Stimulated activated naive B cell treated with anti-CD40 and anti-IgM and Interleukin-4, amounts not matched to agents 10 μg/mL and 1 μg/mL and 100 μg/mL, for 72 hours (primary cell): ENCODE measurements at regions not wholly inside any gene's neighbourhood (a gene's known extent, or its start where the extent isn't known, plus 50 kb on each side); places are given as distances from the start of the nearest gene placed in this dataset.

Source experiments
- ATAC-seq, 2 donors: fragments of 150-1000 bp; cut with Tn5 transposase; replicated peaks; 2 replicates each; pipeline ENCODE4 v1.10.0; 2021; ENCODE audit warnings: moderate library complexity in 1 of 2
- DNase-seq: peaks from one replicate; pipeline ENCODE4 v3.0.0; 2021
- H3K27ac Mint-ChIP-seq: one replicate; pipeline ENCODE4 v1.8.0; 2022; ENCODE audit warnings: mild to moderate bottlenecking, mixed read lengths
- H3K27me3 Mint-ChIP-seq, 2 donors: one replicate each; pipeline ENCODE4 v1.8.0; 2022; ENCODE audit warnings: mixed read lengths in 2 of 2
- H3K36me3 Mint-ChIP-seq, 2 donors: one replicate each; pipeline ENCODE4 v1.8.0; 2022; ENCODE audit warnings: mixed read lengths in 2 of 2, mild to moderate bottlenecking in 1 of 2
- H3K4me1 Mint-ChIP-seq, 2 donors: one replicate each; pipeline ENCODE4 v1.8.0; 2022; ENCODE audit warnings: mixed read lengths in 2 of 2, mild to moderate bottlenecking in 1 of 2
- H3K4me3 Mint-ChIP-seq, 2 donors: one replicate each; pipeline ENCODE4 v1.8.0; 2022; ENCODE audit warnings: mild to moderate bottlenecking in 2 of 2, mixed read lengths in 2 of 2, moderate library complexity in 1 of 2
- H3K9me3 Mint-ChIP-seq, 2 donors: one replicate each; pipeline ENCODE4 v1.8.0; 2022; ENCODE audit warnings: mixed read lengths in 2 of 2, mild to moderate bottlenecking in 1 of 2

DNA sequence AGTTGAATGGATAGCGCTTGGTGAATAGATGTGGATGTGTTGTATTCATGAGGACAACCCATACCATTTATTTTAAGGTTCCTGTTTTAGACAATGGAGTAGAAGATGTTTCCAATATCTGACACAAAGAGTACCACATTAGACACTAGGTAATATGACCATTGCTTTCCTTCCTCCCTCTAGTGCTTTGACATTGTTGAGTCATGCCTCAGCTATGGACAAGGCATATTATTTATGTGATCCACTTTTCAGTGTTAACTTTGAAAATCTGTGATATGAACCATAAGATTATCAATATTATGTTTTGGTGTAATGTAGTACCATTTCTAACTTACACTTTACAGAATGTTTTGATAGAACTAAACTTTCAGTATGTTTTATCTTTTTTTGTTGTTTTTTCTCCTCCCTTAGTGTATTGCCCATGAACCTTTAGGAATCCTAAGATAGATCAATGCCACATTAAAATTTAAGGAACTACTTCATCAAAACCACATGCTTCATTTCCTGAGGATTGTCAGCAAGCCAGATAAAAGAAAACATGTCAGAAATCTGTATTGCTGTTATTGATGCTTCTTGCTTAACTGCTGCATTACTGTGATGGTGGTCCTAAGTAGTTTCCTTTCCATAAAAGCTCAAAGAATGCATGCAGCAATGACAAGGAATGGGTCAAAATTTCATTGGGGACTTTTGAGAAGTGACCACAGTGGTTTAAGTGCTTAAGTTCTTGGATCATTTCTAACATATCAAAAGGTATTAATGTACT, 105.0 kb downstream of the PCDH7 start:
- no peaks in the 10 kb centered on the region for H3K27me3 Mint-ChIP-seq
- H3K27ac Mint-ChIP-seq = no peak overlapping the region
- no peaks in the 10 kb centered on the region for H3K36me3 Mint-ChIP-seq
- no peaks in the 10 kb centered on the region for H3K4me1 Mint-ChIP-seq
- peaks cover 0 to 2% of the 10 kb centered on the region in 2 donors for H3K9me3 Mint-ChIP-seq
- ATAC-seq = no peak
- DNase-seq = no peak
- H3K4me3 Mint-ChIP-seq = no peak overlapping the region

GRCh38 chr4:30828264-30828926, 108.2 kb downstream of the PCDH7 start:
- no peak for DNase-seq
- Mint-ChIP-seq H3K27me3 (no peaks in the 10 kb centered on the region), H3K27ac (no peak overlapping the region), H3K36me3 (no peaks in the 10 kb centered on the region), H3K9me3 (peaks cover 1 to 2% of the 10 kb centered on the region in 2 donors), H3K4me3 (no peak overlapping the region), H3K4me1 (no peaks in the 10 kb centered on the region)
- ATAC-seq = no peak

- no peaks in the 10 kb centered on the region for H3K27me3 Mint-ChIP-seq
- H3K4me3 Mint-ChIP-seq = no peak overlapping the region
- H3K4me1 Mint-ChIP-seq = no peaks in the 10 kb centered on the region
- DNase-seq (no peak), ATAC-seq (no peak)
- H3K9me3 Mint-ChIP-seq = peaks cover 0 to 5% of the 10 kb centered on the region in 2 donors
- H3K36me3 Mint-ChIP-seq = no peaks in the 10 kb centered on the region
- no peak overlapping the region for H3K27ac Mint-ChIP-seq
These were observed 112.5 kb downstream of the PCDH7 start for GRCh38 chr4:30832639-30833038.

GRCh38 chr4:30833206-30833605, 113.0 kb downstream of the PCDH7 start:
- ATAC-seq (no peak), DNase-seq (no peak)
- no peak overlapping the region for H3K27ac Mint-ChIP-seq
- H3K27me3 Mint-ChIP-seq = no peaks in the 10 kb centered on the region
- no peaks in the 10 kb centered on the region for H3K36me3 Mint-ChIP-seq
- no peaks in the 10 kb centered on the region for H3K4me1 Mint-ChIP-seq
- peaks cover 0 to 5% of the 10 kb centered on the region in 2 donors for H3K9me3 Mint-ChIP-seq
- no peak overlapping the region for H3K4me3 Mint-ChIP-seq

DNA sequence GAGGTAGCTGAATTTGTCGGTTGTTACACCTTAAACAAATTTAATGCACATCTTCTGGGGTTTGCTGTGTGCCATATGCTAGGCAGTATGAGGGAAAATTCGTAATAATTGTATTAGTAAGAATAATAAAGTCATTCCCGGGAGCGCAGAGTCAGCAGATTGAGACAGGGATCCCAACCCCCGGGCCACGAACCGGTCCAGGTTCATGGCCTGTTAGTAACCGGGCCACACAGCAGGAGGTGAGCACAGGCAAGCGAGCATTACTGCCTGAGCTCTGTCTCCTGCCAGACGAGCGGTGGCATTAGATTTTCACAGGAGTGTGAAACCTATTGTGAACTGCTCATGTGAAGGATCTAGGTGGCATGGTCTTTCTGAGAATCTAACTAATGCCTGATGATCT, 114.9 kb downstream of the PCDH7 start:
- H3K9me3 Mint-ChIP-seq = peaks cover 0 to 5% of the 10 kb centered on the region in 2 donors
- ATAC-seq = no peak
- H3K4me1 Mint-ChIP-seq = no peaks in the 10 kb centered on the region
- H3K27ac Mint-ChIP-seq = no peak overlapping the region
- no peak overlapping the region for H3K4me3 Mint-ChIP-seq
- H3K27me3 Mint-ChIP-seq = no peaks in the 10 kb centered on the region
- no peak for DNase-seq
- no peaks in the 10 kb centered on the region for H3K36me3 Mint-ChIP-seq

DNA sequence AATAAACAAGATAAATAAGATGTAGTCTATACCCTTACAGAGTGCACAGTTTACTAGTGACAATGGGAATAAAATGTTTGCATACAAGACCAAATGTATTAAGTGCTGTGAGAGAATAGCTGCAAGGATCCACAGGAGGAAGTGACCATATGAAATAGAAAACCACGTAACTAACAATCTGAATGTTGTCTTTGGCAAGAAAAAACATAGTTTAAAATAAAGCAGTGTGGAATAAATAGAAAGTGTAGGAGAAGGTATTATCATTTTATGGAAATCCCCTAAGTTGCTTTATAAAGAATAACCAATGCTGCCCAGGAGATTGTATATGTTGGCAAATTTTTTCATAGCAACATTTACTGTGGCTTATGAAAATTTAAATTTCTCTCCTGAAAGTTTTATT, 116.1 kb downstream of the PCDH7 start:
- H3K9me3 Mint-ChIP-seq = peaks cover 0 to 5% of the 10 kb centered on the region in 2 donors
- ATAC-seq (no peak), DNase-seq (no peak)
- H3K4me1 Mint-ChIP-seq = no peaks in the 10 kb centered on the region
- H3K27me3 Mint-ChIP-seq = no peaks in the 10 kb centered on the region
- H3K36me3 Mint-ChIP-seq = no peaks in the 10 kb centered on the region
- no peak overlapping the region for H3K4me3 Mint-ChIP-seq
- H3K27ac Mint-ChIP-seq = no peak overlapping the region

GRCh38 chr4:30837131-30837539, 117.0 kb downstream of the PCDH7 start:
- DNase-seq (no peak), ATAC-seq (no peak)
- no peaks in the 10 kb centered on the region for H3K27me3 Mint-ChIP-seq
- H3K36me3 Mint-ChIP-seq = no peaks in the 10 kb centered on the region
- no peaks in the 10 kb centered on the region for H3K4me1 Mint-ChIP-seq
- H3K27ac Mint-ChIP-seq = no peak overlapping the region
- no peak overlapping the region for H3K4me3 Mint-ChIP-seq
- peaks cover 0 to 5% of the 10 kb centered on the region in 2 donors for H3K9me3 Mint-ChIP-seq

GRCh38 chr4:30837861-30838260, 117.7 kb downstream of the PCDH7 start:
- peaks cover 0 to 5% of the 10 kb centered on the region in 2 donors for H3K9me3 Mint-ChIP-seq
- no peak overlapping the region for H3K4me3 Mint-ChIP-seq
- H3K27ac Mint-ChIP-seq = no peak overlapping the region
- no peaks in the 10 kb centered on the region for H3K36me3 Mint-ChIP-seq
- H3K4me1 Mint-ChIP-seq = no peaks in the 10 kb centered on the region
- H3K27me3 Mint-ChIP-seq = no peaks in the 10 kb centered on the region
- DNase-seq (no peak), ATAC-seq (no peak)

DNA sequence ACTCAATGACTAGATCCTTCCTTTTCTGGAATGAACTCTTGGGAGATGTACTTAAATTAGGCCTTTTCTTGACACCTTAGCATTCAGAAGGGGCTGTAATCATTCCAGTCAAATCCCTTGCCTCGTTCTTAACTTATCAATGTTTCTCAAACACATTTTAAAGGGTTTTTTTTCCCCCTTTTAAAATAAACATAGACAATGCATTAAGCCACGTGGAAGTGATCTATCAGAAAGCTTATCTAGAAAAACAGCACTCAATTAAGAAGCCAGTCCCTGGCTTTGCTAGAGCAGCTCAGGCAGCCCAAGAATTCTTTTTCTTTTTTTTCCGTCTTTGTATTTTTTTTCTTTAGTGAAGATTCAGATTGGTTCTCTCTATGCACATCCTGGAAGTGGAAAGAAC, 118.2 kb downstream of the PCDH7 start:
- ATAC-seq (no peak), DNase-seq (no peak)
- H3K4me1 Mint-ChIP-seq = no peaks in the 10 kb centered on the region
- no peaks in the 10 kb centered on the region for H3K36me3 Mint-ChIP-seq
- no peaks in the 10 kb centered on the region for H3K27me3 Mint-ChIP-seq
- no peak overlapping the region for H3K4me3 Mint-ChIP-seq
- no peak overlapping the region for H3K27ac Mint-ChIP-seq
- H3K9me3 Mint-ChIP-seq = peaks cover 0 to 4% of the 10 kb centered on the region in 2 donors

GRCh38 chr4:30839583-30840520, 119.7 kb downstream of the PCDH7 start:
- Mint-ChIP-seq H3K27me3 (no peaks in the 10 kb centered on the region), H3K36me3 (no peaks in the 10 kb centered on the region), H3K27ac (no peak overlapping the region), H3K9me3 (no peaks in the 10 kb centered on the region), H3K4me3 (no peak overlapping the region), H3K4me1 (no peaks in the 10 kb centered on the region)
- ATAC-seq = no peak
- DNase-seq = no peak

DNA sequence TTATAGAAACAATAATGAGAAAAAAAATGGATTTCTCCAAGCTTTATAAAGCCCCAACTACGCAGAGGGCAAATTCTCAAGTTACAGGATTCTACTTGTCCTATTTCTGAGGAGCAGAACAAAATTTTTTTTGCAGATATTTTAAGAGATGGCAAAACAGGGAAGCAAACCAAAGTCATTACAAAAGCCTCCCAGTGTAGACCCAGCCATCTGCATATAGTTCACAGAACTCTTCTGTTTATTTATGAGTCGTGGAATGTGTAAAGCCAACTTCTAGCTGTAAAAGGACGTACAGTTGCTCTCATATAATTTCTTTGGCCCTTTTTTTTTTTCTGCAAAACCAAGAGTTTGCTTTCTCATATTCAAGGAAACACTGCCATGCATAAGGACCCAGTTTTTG, 120.4 kb downstream of the PCDH7 start:
- Mint-ChIP-seq H3K4me1 (no peaks in the 10 kb centered on the region), H3K27ac (no peak overlapping the region), H3K4me3 (no peak overlapping the region), H3K36me3 (no peaks in the 10 kb centered on the region), H3K27me3 (no peaks in the 10 kb centered on the region), H3K9me3 (no peaks in the 10 kb centered on the region)
- DNase-seq (no peak), ATAC-seq (no peak)

DNA sequence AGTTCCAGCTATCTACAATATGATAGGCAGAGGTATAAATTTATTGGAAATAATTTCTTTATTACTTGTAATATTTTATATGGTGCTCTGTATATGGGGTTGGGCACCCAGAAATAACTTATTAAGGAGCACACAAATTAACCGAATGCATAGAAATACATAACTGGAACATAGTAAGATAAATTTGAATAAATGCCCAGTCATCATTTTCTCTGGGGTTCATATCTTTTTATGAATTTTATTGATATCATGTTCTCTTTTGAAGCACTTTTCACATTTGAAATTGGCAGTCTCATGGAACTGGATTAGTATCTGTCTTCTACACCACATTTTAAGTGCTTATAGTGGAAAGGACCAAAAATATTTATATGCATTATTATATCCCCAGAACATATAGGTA, 122.0 kb downstream of the PCDH7 start:
- Mint-ChIP-seq H3K27me3 (no peaks in the 10 kb centered on the region), H3K27ac (no peak overlapping the region), H3K4me3 (no peak overlapping the region), H3K36me3 (no peaks in the 10 kb centered on the region), H3K4me1 (no peaks in the 10 kb centered on the region), H3K9me3 (no peaks in the 10 kb centered on the region)
- ATAC-seq (no peak), DNase-seq (no peak)

DNA sequence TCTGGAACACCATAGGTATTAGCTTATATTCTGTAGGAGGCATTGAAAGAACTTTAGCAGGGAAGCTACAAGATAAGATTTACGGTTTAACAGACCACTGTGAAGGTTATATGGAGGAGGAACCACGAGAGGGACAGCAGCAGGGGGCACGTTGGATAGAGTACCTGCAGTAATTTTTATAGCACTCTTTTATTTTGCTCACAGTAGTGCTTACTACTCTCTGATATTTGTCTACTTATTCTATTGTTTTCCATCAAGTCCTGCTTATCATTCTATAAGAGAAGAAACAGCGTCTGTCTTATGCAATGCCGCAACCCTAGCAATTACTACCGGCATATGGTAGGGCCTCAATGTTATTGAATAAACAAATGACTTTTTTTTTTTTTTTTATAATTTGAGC, 122.5 kb downstream of the PCDH7 start:
- no peaks in the 10 kb centered on the region for H3K36me3 Mint-ChIP-seq
- no peaks in the 10 kb centered on the region for H3K4me1 Mint-ChIP-seq
- no peaks in the 10 kb centered on the region for H3K9me3 Mint-ChIP-seq
- no peak overlapping the region for H3K4me3 Mint-ChIP-seq
- DNase-seq (no peak), ATAC-seq (no peak)
- H3K27me3 Mint-ChIP-seq = no peaks in the 10 kb centered on the region
- no peak overlapping the region for H3K27ac Mint-ChIP-seq

DNA sequence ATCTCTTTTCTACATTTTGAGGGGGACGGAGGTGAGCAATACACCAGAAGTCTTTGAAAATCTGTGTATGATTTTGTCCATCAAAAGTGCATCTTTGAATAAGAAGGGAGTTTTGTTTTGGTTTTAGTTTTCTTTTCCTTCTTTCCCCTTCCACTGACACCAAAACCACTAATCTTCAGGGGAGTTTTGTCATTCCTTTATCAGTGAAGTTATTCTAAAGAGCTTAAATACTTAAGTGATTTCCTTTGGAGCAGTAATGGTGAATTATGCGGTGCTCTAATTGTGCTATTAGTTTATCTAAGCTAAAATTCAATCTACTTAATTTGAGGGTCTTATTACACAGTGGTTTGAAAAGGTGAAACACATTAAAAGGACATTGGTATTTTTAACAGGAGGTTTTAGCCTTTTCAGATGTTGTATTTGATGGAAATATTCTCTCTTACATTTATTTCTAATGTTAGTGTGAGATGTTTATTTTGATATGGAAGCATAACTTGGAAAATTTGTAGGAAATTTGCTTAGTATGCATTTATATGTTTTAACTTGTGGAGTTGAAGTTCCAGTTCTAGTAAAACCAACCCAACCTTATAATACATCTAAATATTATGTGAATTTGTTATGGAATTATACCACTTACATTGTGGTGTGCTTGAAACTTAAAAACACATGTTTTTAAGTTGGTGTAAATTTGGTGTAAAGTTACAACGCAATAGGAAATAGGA, 124.9 kb downstream of the PCDH7 start:
- no peak for DNase-seq
- no peak for ATAC-seq
- no peaks in the 10 kb centered on the region for H3K4me1 Mint-ChIP-seq

More for the DNA sequence above, 124.9 kb downstream of the PCDH7 start:
- Mint-ChIP-seq H3K27me3 (no peaks in the 10 kb centered on the region), H3K4me3 (no peak overlapping the region), H3K36me3 (no peaks in the 10 kb centered on the region), H3K27ac (no peak overlapping the region), H3K9me3 (peaks cover 0 to 3% of the 10 kb centered on the region in 2 donors)
